Stimulated activated CD4-positive, alpha-beta T cell treated with anti-CD3 and anti-CD28 coated beads, Interleukin-2, amount 100 ng/mL, for 48 hours (primary cell): ENCODE measurements at regions not wholly inside any gene's neighbourhood (a gene's known extent, or its start where the extent isn't known, plus 50 kb on each side); places are given as distances from the start of the nearest gene placed in this dataset.
"Not testable (repeated sequence)": the region's sequence is repeated elsewhere in the genome, so short reads cannot be mapped to it uniquely, and the experiment has no call there.

ENCODE experiments used
- DNase-seq, 2 donors: peaks; one replicate each; pipeline ENCODE4 v3.0.0-alpha.2; 2020

DNA sequence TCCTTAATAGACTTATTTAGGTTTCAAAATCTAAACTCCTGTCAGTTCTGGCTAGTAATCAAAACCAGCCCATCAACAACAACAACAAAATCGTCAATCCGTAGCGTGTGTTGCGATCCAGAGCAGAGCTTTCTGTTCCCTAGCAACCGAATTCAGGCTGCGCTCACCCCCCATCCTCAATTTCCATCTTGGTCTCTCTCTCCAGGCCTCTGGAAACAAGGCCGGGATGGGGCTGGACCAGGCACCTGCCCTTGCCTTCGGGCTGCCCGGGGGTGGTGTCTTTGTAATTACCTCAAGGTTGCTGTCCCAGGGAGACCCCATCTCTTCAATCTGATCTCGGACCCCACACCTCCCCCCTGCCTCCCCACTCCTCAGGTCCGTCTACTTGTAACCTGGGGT, 1341.5 kb downstream of the BRD1 start:
- no peak for DNase-seq

DNA sequence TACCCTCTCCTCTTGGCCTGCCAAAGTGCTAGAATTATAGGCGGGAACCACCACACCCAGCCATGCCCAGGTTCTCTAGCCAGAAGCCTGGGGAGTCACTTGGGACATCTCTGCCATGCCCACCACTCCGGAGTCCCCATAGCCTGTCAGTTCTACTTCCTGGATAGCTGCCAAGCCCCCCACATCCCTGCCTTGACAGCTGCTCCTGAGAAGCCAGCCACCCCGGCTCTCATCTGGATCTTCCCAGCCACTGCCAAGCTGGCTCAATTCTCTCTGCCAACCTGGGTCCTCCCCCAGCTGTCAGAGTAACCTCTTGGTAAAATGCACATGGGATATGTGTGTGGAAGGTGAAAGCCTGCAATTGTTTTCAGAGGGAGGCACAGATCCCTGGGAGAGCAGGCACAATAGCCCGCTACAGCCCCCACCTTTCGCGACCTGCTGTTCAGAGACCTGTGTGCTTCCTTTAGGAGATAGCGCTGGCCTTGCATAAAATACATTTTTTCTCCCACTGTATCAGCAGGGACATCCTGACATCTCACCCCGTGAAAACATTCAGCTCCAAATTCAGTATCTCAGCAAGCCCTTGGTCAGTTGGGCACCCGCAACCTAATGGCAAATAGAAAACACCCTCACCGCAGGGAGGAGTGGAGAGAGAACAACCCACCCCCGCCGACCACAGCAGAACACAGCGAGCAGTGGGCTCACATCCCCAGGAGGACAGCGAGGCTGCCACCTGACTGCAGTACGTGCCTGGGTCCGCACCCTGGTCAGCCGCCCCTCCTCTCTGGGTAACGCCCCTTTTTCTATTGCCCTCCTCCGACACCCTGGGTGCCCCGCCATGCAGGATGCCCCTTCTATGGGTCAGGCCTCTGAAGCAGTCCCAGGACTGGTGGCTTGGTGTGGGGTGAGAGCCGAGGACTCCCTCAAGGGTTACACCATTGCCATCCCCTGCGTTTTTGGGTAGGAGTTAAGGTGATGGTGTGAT, 1342.2 kb downstream of the BRD1 start:
- no peak for DNase-seq

GRCh38 chr22:48483764-48484528, 1343.7 kb downstream of the BRD1 start:
- DNase-seq = no peak

- no peak for DNase-seq
These were observed 1344.9 kb downstream of the BRD1 start for GRCh38 chr22:48482771-48483170.

GRCh38 chr22:48482198-48482597, 1345.5 kb downstream of the BRD1 start:
- not testable (repeated sequence) for DNase-seq

- DNase-seq = no peak
These were observed 1345.9 kb downstream of the BRD1 start for GRCh38 chr22:48481748-48482147.

- no peak for DNase-seq
These were observed 1349.0 kb downstream of the BRD1 start for GRCh38 chr22:48478529-48479265.

- DNase-seq = no peak
These were observed 1349.5 kb downstream of the BRD1 start for GRCh38 chr22:48478124-48478523.

GRCh38 chr22:48477031-48477721, 1350.5 kb downstream of the BRD1 start:
- no peak for DNase-seq

DNA sequence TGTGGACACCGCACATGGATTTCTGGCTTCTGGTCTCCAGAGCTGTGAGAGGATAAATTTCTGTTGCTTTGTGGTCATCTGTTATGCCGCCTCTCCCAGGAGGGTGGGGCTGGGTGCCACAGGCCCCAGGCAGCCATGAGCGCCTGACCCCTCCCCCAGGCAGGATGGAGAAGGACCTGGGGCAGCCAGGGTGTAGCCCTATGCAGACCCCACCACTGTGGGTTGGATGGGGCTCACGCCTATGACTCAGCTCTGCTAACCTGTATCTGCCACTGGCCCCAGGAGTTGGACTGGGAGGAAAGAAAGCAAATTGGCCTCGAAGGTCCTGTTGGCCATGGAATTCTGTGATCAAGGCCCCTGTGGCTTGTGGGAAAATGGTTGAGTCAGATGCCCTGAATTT, 1351.1 kb downstream of the BRD1 start:
- no peak for DNase-seq

DNA sequence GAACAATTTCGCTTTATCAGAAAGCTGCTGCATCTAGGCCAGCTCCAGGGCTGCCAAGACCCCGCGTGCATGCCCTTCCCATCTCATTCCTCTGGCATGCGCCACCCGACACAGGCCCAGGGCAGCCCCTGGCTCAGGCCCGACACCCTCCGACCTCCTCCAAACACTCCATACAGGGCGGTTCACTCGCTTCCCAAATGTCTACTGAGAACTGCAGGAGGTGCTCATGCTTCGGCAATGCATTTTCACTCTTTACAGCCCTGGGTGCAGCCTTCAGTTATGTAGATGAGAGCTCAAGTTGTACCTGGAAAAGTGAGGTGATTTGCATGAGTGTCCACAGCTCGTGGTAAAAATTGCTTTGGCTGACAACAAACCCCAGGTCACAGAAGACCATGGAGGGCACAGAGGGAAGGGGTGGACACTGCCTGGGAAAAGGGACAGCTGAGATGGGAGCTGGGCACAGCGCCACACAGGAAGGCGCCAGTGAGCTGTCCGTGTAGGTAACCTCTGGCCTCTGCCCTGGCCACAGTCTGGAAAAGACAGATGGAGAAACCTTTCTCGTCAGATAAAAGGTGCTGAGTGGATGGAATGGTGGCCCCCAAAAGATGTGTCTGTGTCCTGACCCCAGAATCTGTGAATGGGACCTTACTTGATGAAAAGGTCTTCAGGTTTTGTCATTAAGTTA, 1351.9 kb downstream of the BRD1 start:
- no peak for DNase-seq

DNA sequence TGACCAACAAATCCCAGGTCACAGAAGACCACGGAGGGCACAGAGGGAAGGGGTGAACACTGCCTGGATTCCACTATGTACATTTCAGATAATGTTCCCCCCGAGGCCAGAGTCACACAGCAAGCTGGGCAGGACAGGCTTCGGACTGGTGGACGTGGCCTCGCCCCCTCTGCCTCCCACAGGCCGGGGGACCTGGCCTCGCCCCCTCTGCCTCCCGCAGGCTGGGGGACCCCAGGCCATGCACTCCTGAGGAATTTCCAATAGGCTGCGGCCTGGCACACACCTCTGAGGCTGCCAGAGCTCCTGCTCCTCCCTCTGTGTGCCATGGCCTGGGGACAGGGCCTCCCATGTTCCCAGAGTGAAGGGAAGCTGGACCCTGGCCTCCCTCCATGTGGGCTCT, 1352.8 kb downstream of the BRD1 start:
- DNase-seq = no peak

DNA sequence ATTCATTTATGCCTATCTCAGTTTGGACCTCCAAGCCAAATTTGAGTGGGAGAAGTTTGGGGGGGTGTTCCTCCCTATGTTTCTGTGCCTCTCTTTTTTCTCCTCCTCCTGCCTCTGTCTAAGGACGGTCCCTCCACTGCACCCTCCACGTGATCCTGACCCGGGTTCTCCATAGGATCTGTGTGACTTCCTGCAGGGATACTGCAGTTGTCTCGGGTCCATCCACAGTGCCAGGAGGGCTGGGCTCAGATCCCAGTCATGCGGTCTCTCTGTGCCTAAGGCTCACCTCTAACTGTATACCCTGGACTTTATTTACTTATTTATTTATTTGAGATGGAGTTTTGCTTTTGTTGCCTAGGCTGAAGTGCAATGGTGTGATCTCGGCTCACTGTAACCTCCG, 1354.5 kb downstream of the BRD1 start:
- no peak for DNase-seq

GRCh38 chr22:48464246-48464645, 1363.4 kb downstream of the BRD1 start:
- DNase-seq = no peak

DNA sequence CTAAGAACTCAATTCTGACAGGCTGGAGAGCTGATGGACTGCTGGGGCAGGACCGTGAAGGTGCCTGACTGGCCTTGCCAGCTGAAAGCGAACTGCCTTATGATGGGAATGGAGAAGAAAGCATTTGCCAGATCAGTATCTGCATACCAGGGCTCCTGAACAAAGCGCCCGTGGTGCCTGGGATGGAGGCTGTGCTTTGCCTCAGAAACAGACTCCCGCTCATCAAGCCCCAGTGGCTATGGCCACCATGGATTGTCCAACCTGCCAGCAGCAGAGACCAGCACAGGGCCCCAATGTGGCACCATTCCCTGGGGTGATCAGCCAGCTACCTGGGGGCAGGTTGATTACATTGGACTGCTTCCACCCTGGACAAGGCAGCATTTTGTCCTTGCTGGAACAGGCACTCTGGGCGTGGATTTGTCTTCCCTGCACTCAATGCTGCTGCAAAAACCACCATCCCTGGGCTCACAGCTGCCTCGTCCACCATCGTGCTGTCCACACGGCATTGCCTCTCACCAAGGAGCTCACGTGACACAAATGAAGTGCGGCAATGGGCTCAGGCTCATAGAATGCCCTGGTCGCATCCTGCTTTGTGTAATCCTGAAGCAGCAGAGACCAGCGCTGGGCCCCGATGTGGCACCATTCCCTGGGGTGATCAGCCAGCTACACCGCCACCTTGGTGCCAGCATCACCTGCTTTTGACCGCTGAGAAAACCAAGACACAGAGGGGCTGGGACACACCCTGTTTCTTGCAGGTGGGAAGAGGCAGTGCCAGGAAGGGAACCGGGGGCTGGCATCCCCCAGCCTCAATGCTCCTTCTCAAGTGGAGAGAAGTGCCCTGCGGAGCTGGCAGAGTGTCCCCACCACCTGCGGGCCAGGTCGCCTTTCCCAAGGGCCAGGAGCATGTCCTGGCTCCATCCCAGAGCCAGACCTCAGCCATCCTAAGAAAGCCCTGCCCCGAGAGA, 1367.5 kb downstream of the BRD1 start:
- DNase-seq = no peak

- no peak for DNase-seq
These were observed 1368.4 kb downstream of the BRD1 start for GRCh38 chr22:48459259-48459658.

- DNase-seq = no peak
These were observed 1371.2 kb downstream of the BRD1 start for GRCh38 chr22:48456449-48456848.

DNA sequence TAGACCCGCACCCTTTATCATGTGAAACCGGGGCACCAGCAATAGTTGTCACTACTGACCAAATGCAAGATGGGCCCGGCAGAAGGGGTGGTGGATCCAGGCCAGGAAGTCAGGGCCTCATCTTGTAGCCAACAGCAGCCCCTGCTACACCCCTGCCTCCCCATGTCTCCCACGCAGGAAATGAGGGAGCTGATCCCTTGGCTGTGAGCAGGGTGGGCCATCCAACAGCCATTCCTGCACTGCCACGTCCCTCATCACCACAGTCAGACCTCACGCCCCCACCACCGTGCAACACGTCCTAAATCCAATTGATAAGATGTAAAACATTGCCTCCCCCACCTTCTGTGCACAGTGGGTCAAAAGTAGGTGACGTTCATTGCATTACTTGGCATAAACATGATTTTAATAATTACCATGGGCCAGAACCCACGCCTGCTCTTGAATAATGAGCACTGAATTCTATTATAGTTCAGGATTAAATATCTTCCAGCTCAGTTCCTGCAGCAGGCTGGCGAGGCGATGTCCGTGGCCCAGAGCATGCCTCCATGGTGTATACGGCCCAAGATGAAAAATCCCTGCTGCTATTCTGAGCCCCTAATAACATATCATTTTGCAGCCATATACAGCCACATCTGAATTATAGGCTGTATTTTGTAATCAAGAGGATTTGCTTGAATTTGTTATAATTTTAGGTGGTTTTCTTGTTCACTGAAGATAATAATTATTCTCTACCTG, 1373.8 kb downstream of the BRD1 start:
- DNase-seq = no peak

DNA sequence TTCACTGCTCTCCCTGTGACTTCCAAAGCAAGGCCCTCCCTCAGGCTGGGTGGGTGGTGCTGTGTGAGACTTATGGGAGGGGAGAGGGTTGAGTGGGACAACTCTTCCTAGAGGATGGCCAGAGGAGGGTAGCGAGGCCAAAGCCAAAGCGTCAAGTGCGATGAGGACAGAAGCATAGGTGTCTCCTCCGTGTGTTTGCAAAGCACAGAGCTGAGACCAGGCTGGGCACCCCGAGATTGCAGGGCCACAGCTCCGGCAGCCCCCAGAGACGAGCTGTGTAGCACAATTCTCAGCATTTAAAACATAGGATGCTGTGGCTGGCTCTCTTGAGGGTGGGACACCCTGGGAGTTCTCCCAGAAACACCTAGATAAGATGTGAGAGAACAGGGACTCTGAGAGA, 1374.5 kb downstream of the BRD1 start:
- DNase-seq = no peak

DNA sequence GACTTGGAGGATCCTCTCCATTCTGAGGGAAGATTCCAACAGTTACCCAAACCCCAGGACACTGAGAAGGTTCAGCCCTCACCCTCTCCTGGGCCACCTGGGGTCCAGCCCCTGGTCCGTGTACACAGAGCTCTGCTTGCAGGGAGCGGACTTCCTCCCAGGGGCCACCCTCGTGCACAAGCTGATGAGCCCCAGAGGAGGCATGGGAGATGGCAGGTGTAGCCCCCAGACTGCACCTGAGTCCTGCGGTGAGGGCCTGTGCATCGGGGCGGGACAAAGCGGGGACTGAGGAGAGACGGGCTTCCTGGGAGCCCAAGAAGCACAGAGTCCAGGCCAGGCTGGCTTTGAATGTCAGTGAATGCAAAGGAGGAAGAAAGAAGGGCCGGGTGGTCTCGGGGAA, 1374.9 kb downstream of the BRD1 start:
- DNase-seq = no peak
